HT1080 (cell line): ENCODE measurements at regions not wholly inside any gene's neighbourhood (a gene's known extent, or its start where the extent isn't known, plus 50 kb on each side); places are given as distances from the start of the nearest gene placed in this dataset. TPM values are rescaled to one million over a fixed set of nuclear protein-coding genes. Genes with fewer than 3 reads are reported as not detected.
A peak's percentile ranks its signal among the peaks of the same experiment; 100 is the strongest.
"Not testable (repeated sequence)": the region's sequence is repeated elsewhere in the genome, so short reads cannot be mapped to it uniquely, and the experiment has no call there.

ENCODE experiments used
- DNase-seq: peaks from one replicate; pipeline ENCODE4 v3.0.0-alpha.2; 2015; ENCODE audit warnings: low read depth
- small RNA-seq: library from RNA; depleted of rRNA; stranded (forward); fragments of <200 nt; gene quantifications from one replicate; pipeline ENCODE3, GENCODE V24; 2014

DNA sequence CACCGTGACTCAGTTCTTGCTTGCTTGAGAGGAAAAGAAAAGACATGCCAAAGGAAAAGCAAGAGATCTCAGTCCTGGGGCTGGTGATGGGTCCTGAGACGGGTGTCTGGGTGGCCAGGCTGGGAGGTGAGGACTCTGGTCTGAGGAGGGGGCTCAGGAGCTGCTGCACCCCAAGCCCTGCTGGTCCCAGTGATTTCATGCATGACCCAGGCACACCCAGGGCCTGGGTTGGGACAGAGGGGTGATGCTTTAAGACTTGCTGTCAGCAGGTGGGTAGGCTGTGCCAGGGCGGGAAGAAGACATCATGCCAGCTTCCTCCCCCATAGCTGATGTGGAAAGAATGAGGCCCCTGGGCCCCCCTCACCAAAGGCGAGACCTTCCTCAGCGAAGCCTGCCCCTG is 65.1 kb upstream of the PMEPA1 start:
- no peak for DNase-seq

DNA sequence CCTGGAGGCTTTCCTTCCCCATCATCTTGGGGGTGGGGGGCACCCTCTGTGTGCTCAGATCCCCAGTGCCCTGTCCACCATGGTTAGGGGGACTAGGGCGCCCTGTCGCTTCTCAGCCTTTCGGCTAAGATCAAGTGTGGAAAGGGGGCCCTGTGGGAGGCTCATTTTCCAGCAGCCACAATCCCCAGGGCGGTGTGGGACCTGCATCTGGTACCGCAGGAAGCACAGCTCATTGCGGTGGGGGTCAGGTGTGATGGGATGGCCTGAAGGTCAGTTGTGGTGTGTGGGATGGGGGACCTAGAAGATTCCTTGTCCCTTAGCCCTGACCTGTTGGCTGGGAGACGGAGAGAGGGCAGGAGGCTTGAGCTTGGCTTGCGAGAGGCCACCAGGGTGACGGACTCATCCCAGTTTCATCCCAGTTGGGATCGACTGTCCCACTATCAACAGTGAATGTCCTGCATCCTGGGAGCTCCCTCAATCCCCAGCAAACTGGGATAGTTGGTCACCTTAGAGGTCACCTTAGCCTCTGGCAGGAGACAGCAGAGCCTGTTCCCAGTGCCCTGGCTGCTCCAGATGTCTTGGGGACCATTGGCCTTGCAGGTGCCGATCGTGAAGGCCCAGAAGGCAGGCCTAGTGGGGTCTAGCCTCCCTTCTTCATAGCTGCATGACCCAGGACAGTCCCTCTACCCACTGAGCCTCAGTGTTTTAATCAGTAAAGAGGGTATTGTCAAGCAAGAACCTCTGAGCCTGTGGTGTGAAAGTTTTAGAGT is 64.5 kb upstream of the PMEPA1 start:
- DNase-seq: no peak

DNA sequence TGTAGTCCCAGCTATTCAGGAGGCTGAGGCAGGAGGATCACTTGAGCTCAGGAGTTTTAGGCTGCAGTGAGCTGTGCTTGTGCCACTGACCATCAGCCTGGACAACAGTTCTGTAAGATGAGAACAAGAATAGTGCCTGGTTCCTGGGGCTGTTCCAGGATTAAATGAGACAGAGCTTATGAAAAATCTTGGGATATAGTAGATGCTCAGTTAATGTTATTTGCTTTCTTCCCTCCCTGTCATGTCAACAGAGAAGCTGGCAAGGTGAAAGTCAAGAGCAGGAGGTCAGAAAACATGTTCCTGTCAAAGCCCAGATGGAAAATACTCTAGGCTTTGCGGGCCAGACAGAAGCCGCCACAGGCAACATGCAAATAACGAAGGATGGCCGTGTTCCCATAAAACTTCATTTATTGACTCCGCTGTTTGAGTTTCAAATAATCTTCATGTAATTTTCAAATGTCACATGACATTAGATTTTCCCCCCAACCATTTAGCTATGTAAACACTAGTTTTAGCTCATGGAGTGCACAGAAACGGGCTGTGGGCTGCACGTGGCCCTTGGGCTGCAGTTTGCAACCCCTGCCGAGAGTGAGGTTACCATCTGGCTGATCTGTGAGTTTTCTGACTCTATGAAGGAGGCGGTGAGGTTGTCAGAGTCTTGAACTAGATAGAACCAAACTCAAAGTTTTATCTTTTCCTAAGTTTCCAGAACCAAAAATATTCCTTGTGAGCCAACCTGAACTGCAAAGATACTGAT is 63.4 kb upstream of the PMEPA1 start:
- DNase-seq: no peak

DNA sequence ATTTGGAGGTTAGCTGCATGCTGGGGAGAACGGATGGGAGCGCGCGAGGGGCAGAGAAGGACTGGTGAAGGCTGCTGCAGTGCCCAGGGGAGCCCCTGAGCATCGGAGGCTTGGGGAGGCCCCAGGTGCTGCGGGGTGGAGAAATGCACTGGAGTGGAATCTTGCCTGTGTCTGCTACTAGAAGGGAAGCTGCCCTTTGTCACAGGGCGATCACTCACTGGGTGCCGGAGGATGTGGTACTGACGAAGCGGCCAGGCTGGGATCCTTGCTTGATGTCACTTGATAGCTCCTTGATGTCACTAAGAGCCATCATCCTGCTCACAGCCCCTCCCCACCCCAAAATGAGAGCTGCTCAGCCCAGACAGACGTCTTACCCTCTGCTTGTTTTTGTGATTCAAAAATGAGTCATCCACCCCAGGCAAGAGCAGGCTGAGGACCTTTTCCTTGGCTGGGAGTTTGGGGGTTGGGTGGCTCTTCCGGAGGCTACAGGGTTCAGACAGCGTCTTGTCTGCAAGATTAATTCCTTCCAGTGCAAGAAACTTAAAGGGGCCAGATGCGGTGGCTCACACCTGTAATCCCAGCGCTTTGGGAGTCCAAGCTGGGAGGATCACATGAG is 62.6 kb upstream of the PMEPA1 start:
- DNase-seq: peak; percentile 95

DNA sequence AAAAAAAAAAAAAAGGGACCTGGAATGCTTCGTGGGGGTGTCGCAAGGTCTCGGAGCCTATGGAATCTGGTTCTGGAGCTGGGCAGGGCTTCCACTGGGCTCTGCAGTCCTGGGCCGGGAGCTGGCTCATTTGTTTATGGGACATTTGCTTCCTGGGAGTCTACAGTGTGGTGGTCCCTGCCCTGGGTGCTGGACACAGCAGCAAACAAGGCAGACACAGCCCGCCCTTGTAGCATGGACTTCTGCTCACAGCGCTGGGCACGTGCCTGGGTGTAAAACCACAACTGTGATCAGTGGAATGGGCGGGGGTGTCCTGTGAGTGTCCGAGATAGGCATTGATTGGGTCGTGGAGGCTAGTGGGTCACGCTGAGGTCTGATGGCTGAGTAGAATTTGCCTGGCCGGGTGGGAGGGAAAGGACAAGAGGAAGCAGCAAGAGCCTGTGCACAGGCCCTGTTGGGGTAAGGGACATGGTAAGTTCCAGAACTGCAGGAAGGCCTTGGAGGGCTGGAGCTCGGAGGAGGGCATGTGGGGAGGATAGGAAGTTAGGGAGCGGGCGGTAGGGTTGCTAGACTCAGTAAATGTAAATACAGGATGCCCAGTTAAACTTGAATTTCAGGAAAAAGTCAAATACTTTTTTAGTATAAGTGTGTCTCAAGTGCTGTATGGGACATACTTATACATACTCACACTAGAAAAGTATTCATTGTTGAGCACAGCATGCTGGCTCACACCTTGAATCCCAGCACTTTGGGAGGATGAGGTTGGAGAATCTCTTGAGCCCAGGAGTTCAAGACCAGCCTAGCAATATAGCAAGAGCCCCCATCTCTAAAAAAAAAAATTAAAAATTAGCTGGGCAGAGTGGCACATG is 61.3 kb upstream of the PMEPA1 start:
- DNase-seq: no peak

DNA sequence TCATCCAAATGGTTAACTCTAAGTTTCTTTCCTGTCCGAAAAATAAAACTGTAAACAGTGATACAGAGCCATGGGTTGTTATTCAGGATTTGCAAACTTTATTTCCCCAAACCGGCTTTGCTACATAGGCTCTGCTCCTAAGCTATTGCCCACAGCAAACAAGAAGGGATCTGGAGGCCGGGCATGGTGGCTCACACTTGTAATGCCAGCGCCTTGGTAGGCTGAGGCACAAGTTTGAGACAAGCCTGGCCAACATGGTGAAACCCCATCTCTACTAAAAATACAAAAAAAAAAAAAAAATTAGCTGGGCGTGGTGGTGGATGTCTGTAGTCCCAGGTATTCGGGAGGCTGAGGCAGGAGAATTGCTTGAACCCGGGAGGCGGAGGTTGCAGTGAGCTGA is 60.6 kb upstream of the PMEPA1 start:
- not testable (repeated sequence) for DNase-seq

DNA sequence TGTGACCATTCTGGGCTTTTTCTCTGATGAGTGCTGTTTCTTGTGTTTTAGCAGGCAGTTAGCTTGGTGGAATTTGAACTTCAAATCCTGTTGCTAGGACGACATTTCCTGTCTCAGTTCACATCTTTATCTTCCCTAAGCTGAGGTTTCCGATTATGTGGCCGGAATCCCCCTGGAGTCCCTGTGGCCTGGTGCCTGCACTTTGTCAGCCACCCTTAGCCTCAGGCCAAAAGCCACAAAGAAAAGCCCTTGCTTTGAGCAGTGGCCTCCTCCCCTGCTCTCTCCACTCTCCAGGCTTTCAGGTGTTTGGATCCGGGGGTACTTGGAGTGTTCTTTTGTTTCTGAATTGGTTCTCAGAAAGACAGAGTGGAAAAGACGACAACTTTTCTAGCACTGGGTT is 59.9 kb upstream of the PMEPA1 start:
- DNase-seq: peak; percentile 45

DNA sequence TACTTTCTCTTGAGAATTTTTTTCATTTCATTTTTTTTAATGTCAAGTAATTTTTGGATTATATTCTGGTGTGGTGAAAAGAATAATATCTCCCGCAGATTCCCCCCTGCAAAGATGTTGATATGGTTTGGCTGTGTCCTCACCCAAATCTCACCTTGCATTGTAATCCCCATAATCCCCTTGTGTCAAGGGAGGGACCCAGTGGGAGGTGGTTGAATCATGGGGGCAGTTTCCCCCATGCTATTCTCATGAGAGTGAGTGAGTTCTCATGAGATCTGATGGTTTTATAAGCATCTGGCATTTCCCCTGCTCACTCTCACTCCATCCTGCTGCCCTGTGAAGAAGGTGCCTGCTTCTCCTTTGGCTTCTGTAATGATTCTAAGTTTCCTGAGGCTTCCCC is 58.7 kb upstream of the PMEPA1 start:
- no peak for DNase-seq

DNA sequence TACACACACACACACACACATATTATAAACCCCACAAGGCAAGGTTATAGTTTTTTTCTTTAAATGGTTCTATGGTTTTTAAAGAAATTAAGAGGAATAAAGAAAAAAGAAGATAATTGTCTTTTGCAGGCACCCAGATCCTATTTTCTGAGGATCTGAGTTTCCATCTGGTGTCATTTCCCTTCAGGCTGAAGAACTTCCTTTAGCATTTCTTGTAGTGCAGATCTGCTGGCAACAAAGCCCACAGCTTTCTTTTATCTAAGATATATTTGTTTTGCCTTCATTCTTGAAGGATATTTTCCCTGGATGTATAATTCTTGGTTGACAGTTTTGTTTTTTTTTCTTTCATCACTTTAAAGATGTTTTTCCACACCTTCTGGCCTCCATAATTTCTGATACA is 57.6 kb upstream of the PMEPA1 start:
- DNase-seq: no peak

DNA sequence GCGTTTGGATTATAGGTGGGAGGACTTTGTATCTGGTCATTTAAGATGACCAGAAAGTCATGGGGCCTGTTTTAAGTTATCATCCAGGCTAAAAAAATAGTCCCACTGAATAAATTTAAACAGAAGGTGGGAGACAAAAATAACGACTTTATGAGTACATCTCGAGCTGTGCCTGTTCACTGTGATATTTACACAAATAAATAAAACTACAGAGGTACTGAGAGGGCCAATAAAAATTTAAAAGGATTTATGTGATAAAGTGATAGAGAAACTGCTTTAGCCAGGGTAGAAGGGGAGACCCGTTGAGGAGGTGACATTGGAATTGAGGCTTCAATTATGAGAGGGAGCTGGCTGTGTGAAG is 53.4 kb upstream of the PMEPA1 start:
- no peak for DNase-seq

DNA sequence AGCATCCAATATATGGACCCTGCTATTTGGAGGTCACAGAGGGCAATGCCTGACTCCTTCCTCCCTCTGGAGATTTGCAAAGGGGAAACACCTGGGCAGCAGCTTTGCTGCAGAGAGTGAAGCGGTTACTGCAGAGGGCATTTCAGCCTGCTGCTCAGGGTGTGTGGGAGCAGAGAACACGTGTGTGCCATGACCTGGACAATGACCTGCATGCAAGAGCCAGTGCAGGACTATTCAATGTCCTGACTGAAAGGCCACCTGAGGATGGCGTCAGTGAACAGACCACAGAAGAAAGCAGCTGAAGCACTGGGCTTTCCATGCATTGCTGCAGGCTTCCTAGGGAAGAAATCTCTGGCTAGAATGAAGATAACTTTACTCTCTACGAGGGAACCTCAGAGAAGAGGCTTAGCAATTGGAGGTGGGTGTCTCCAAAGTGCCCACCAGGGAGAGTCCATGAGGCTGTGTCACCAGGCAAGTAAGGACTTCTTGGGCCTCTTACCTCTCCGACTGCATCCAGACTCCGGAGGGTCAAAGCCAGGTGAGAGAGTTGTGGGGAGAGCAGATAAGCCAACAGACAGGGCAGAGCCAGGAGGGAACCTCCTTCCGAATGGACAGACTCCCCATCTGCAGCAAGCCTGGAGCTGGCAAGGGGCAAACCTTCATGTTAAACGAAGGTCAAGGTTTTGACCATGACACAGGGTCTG is 52.9 kb upstream of the PMEPA1 start:
- no peak for DNase-seq

DNA sequence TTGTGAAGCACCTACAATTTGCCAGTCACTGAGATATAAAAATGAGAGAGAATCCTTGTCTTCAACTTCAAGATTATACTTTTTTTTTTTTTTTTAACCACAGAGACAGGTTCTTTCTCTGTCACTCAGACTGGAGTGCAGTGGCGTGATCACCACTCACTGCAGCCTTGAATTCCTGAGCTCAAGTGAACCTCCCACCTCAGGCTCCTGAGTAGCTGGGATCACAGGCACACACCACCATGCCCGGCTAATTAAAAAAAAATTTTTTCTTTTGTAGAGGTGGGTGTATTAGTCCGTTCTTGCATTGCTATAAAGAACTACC is 51.6 kb upstream of the PMEPA1 start:
- DNase-seq: no peak

DNA sequence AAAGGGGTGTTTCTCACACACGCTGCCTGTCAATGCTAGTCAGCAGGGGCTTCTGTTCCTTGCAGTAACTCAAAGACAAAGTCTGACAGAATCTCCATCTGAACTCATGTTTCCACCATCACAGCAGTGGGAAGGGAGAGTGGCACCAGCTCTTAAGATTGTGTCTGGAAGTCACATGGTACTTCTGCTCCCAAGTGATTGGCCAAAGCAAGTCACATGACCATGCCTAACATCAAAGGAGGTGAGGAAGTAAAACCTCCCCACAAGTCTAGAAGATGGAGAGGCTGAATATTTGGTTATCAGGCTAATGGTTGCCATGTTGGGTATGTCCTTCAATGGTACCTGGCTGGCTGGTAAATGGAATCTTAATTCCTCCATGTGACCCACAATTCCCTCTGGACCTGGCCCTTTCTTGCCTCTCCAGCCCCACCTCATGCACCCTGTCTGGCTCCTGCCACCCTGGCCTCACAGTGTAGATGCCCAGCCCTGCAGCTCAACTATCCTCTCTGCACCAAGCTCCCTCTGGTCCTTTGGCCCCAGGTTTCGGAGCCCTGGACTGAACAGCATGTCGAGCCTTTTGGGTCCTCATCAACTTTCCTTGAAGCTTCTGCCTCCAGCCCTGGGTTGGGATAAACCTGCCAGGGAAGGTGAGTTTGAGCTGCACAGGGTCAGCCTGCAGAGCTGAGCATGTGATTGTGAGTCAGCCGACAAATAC is 51.0 kb upstream of the PMEPA1 start:
- DNase-seq: no peak

DNA sequence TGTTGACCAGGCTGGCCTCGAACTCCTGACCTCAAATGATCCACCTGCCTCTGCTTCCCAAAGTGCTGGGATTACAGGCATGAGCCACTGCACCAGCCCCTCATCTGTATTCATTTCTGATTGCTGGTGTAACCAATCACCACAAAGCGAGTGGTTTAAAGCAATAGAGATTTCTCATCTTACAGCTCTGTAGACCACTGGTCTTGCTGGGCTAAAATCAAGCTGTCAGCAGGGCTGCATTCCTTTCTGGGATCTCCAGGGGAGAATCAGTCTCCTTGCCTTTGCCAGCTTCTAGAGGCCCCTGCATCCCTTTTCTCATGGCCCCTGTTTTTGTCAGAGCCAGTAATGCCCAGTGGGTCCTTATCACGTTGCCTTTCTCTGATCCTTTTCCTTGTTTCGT is 49.9 kb upstream of the PMEPA1 start:
- DNase-seq: no peak

Small RNAs in the stretch of these regions (small RNA-seq; reads per million reads assigned to genes)
- gene MIR4532: not detected
